ENCODE measurements at regions not wholly inside any gene's neighbourhood (a gene's known extent, or its start where the extent isn't known, plus 50 kb on each side); places are given as distances from the start of the nearest gene placed in this dataset.
A peak's percentile ranks its signal among the peaks of the same experiment; 100 is the strongest.

- Histone ChIP-seq H3K9me1 (ENCODE audit: insufficient read depth, low read length) (no peaks in the 10 kb centered on the region), H3K14ac (replicated peaks; ENCODE audit: low read depth, low read length) (no peak overlapping the region), H3K9me3 (ENCODE audit: control insufficient read depth, insufficient read depth, low read length) (no peaks in the 10 kb centered on the region), H3K4me1 (ENCODE audit: control insufficient read depth, insufficient read depth, low read length) (no peaks in the 10 kb centered on the region), H4K8ac (ENCODE audit: low read depth in 2 of 2, low read length in 2 of 2) (no peak overlapping the region), H4K20me1 (ENCODE audit: insufficient read depth, low read length) (no peaks in the 10 kb centered on the region), H2AK5ac (ENCODE audit: low read depth, low read length) (no peak overlapping the region), H3K18ac (ENCODE audit: low read depth, low read length) (no peak overlapping the region), H3K27ac (ENCODE audit: insufficient read depth, low read length) (no peak overlapping the region), H3K4ac (ENCODE audit: low read depth, low read length) (no peak overlapping the region), H3K23ac (ENCODE audit: low read depth, low read length) (no peak overlapping the region), H3K56ac (ENCODE audit: extremely low read depth, insufficient read depth, low read length) (no peak overlapping the region), H4K5ac (ENCODE audit: low read depth, low read length) (no peak overlapping the region), H2BK120ac (ENCODE audit: low read depth, low read length) (no peak overlapping the region), H2BK20ac (ENCODE audit: low read depth, low read length) (no peak overlapping the region), H4K91ac (ENCODE audit: insufficient read depth, low read depth, low read length) (no peak overlapping the region), H3K36me3 (ENCODE audit: control insufficient read depth, insufficient read depth, low read length) (no peaks in the 10 kb centered on the region), H3K4me3 (ENCODE audit: insufficient read depth, low read depth, low read length) (no peak overlapping the region), H3K9ac (ENCODE audit: low read depth, low read length) (no peak overlapping the region), H3K27me3 (ENCODE audit: control insufficient read depth, insufficient read depth, low read length) (no peaks in the 10 kb centered on the region), H2AK9ac (replicated peaks; ENCODE audit: low read depth, low read length, poor library complexity) (no peak overlapping the region), H2BK15ac (ENCODE audit: low read depth, low read length) (no peak overlapping the region), H3K79me1 (ENCODE audit: low read depth in 1 of 2, low read length in 2 of 2) (no peaks in the 10 kb centered on the region), H2BK5ac (ENCODE audit: low read depth, low read length, poor library complexity, severe bottlenecking) (no peak overlapping the region), H3K4me2 (ENCODE audit: low read depth, low read length) (no peak overlapping the region), H2AFZ (replicated peaks; ENCODE audit: low read length, poor library complexity) (no peak overlapping the region)
- POLR2A ChIA-PET (ENCODE audit: unreplicated experiment), result no interaction called here
- CTCF ChIA-PET, result no interaction called here
- dilution Hi-C loops (cut with HindIII; ENCODE audit: low sequenced_read_pairs, unreplicated experiment) (no loop called here), intact Hi-C loops (cut with micrococcal nuclease) (no loop called here), in situ Hi-C loops (cut with MboI; ENCODE audit: low sequenced_read_pairs) (no loop called here)
- ATAC-seq (ENCODE audit: low read depth), result no peak
- peak; percentile 13 for DNase-seq
- TF ChIP-seq CHD1 (IDR thresholded peaks at IDR 0.05; ENCODE audit: low read depth, low read length) (no peak), POLR2A (IDR thresholded peaks at IDR 0.05; ENCODE audit: low read depth, low read length) (no peak)
- no TSS peak for BruUV-seq (replicated peaks)
- no CpG with 5 or more reads among the region's 4 CpGs for WGBS, 2 experiments (ENCODE audit: extremely low coverage in 2 of 2, insufficient read length in 1 of 2)
These were observed 125.1 kb upstream of the STT3B start for GRCh38 chr3:31407665-31408064.

All from IMR-90 (cell line).